ENCODE measurements at regions not wholly inside any gene's neighbourhood (a gene's known extent, or its start where the extent isn't known, plus 50 kb on each side); places are given as distances from the start of the nearest gene placed in this dataset.

DNA sequence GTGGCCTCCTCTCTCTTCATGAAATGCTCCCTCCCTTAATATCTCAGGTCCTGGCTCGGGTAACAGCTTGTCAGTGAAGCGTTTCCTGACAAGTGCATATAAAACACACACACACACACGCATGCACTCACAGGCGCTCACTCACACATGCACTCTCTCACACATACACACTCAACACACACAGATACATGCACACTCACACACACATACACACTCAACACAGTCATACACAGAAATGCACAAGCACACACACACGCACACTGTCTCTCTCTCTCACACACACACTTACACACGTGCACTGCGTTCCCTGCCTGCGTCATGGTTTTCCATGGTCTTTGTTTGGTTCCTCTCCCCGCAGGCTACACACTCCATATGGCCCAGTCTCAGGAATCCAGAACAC lies 344.1 kb downstream of the UQCRFS1 start:
- Histone ChIP-seq H3K27me3 (no peaks in the 10 kb centered on the region), H3K27ac (no peak overlapping the region), H3K4me1 (no peaks in the 10 kb centered on the region), H3K36me3 (no peaks in the 10 kb centered on the region), H3K9me3 (no peaks in the 10 kb centered on the region), H3K4me3 (no peak overlapping the region)
- TF ChIP-seq, protein P1, sequence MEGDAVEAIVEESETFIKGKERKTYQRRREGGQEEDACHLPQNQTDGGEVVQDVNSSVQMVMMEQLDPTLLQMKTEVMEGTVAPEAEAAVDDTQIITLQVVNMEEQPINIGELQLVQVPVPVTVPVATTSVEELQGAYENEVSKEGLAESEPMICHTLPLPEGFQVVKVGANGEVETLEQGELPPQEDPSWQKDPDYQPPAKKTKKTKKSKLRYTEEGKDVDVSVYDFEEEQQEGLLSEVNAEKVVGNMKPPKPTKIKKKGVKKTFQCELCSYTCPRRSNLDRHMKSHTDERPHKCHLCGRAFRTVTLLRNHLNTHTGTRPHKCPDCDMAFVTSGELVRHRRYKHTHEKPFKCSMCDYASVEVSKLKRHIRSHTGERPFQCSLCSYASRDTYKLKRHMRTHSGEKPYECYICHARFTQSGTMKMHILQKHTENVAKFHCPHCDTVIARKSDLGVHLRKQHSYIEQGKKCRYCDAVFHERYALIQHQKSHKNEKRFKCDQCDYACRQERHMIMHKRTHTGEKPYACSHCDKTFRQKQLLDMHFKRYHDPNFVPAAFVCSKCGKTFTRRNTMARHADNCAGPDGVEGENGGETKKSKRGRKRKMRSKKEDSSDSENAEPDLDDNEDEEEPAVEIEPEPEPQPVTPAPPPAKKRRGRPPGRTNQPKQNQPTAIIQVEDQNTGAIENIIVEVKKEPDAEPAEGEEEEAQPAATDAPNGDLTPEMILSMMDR (IDR thresholded peaks at IDR 0.05), result no peak
- no peak for TF ChIP-seq POLR2A (IDR thresholded peaks at IDR 0.05)
- WGBS (ENCODE audit: insufficient coverage, low coverage, low lambda C conversion rate, missing lambda C conversion rate), result 67% methylated on average over 9 of the region's 9 CpGs
- DNase-seq (no peak), ATAC-seq (no peak)
- intact Hi-C loops (cut with DNase I), result no loop called here

DNA sequence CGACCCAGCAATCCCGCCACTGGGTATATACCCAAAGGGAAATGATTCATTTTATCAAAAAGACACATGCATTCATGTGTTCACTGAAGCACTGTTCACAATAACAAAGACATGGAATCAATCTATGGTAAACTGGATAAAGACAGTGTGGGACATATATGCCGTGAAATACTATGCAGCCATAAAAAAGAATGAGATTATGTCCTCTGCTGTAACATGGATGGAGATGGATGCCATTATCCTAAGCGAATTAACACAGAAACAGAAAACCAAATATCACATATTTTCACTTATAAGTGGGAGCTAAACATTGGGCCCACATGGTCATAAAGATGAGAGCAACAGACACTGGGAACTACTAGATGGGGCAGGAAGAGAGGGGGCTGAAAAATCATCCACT lies 345.0 kb downstream of the UQCRFS1 start:
- DNase-seq (no peak), ATAC-seq (no peak)
- no peaks in the 10 kb centered on the region for H3K4me1 ChIP-seq
- intact Hi-C loops (cut with DNase I), result no loop called here
- H3K4me3 ChIP-seq, result no peak overlapping the region
- 68% methylated on average over 4 of the region's 4 CpGs for WGBS (ENCODE audit: insufficient coverage, low coverage, low lambda C conversion rate, missing lambda C conversion rate)
- H3K36me3 ChIP-seq, result no peaks in the 10 kb centered on the region
- no peak overlapping the region for H3K27ac ChIP-seq
- H3K27me3 ChIP-seq, result no peaks in the 10 kb centered on the region
- TF ChIP-seq, protein P1 (IDR thresholded peaks at IDR 0.05), result no peak
- TF ChIP-seq POLR2A (IDR thresholded peaks at IDR 0.05), result no peak
- no peaks in the 10 kb centered on the region for H3K9me3 ChIP-seq

DNA sequence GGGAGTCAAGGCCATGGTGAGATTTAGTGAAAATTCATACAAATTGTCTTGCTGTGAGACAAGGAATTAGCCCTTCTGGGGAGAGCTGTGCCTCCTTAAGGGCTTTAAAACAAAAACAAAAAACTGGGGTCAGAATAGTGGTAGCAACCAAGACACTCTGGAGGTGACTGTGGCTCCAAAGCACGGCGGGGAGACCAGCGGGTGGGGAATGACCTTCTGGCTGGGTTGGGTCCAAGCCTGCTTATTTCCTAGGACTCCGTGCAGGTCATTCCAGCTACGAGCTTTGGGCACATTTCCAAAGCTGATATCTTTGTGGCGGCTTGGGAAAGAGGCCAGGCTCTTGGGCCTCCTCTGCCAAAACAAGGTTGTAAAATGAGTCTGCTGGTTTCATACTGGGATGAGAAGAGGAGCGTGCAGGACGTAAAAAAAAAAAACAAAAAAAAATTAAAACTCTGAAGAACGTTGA lies 348.3 kb downstream of the UQCRFS1 start:
- Histone ChIP-seq H3K36me3 (no peaks in the 10 kb centered on the region), H3K9me3 (no peaks in the 10 kb centered on the region), H3K4me3 (no peak overlapping the region), H3K4me1 (no peaks in the 10 kb centered on the region), H3K27me3 (no peaks in the 10 kb centered on the region), H3K27ac (no peak overlapping the region)
- ATAC-seq, result no peak
- no peak for TF ChIP-seq POLR2A (IDR thresholded peaks at IDR 0.05)
- TF ChIP-seq, protein P1 (IDR thresholded peaks at IDR 0.05), result no peak
- WGBS (ENCODE audit: insufficient coverage, low coverage, low lambda C conversion rate, missing lambda C conversion rate), result 21% methylated on average over 9 of the region's 9 CpGs
- intact Hi-C loops (cut with DNase I), result no loop called here
- DNase-seq, result no peak

DNA sequence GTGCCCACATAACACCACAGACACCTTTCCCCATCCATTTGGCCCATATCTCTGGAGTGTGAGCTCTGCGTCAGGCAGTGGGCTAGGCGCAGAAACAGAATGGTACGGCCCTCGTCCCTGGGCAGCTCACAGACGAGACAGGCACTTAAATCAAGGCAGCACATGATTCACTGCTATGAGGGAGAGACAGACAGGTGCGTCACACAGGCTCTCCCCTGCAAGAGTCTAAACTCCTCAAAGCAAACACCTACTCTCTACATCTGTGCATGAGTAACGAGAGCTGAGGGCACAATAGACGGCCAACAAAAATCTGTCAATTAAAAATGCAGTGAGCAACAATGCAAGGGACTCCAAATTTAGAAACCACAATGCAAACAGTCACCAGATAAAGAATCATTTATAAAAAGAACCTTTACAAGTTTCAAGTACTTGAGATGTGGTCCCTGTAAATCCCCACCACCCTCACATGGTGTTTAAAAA lies 348.9 kb downstream of the UQCRFS1 start:
- no peak overlapping the region for H3K27ac ChIP-seq
- 57% methylated on average over 7 of the region's 8 CpGs for WGBS (ENCODE audit: insufficient coverage, low coverage, low lambda C conversion rate, missing lambda C conversion rate)
- no peak overlapping the region for H3K4me3 ChIP-seq
- no peak for ATAC-seq
- no peak for DNase-seq
- no peaks in the 10 kb centered on the region for H3K36me3 ChIP-seq
- H3K27me3 ChIP-seq, result no peaks in the 10 kb centered on the region
- TF ChIP-seq POLR2A (IDR thresholded peaks at IDR 0.05), result no peak
- TF ChIP-seq, protein P1 (IDR thresholded peaks at IDR 0.05), result no peak
- H3K4me1 ChIP-seq, result no peaks in the 10 kb centered on the region
- no peaks in the 10 kb centered on the region for H3K9me3 ChIP-seq
- intact Hi-C loops (cut with DNase I), result no loop called here

DNA sequence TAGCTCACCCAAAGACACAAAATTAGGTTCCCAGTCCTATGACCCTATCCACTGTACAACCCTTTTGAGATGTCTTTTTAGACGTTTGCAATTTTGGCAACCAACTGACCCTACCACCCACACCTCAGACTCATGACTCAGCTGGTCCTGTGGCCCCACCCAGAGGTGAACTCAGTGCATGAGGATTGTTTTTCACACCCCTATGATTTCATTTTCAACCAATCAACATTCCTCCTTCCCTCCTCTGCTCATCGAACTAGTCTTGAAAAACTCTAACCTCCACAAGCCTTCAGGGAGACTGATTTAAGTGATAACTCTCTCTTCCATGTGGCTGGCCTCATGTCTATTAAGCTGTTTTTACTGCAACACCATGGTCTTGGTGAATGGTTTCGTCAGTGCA lies 350.7 kb downstream of the UQCRFS1 start:
- Histone ChIP-seq H3K4me3 (no peak overlapping the region), H3K4me1 (no peaks in the 10 kb centered on the region), H3K9me3 (no peaks in the 10 kb centered on the region), H3K36me3 (no peaks in the 10 kb centered on the region), H3K27me3 (no peaks in the 10 kb centered on the region), H3K27ac (no peak overlapping the region)
- no peak for DNase-seq
- intact Hi-C loops (cut with DNase I), result no loop called here
- no peak for TF ChIP-seq POLR2A (IDR thresholded peaks at IDR 0.05)
- TF ChIP-seq, protein P1 (IDR thresholded peaks at IDR 0.05), result no peak
- ATAC-seq, result no peak
- 20% methylated on average over 3 of the region's 3 CpGs for WGBS (ENCODE audit: insufficient coverage, low coverage, low lambda C conversion rate, missing lambda C conversion rate)
